RPMI8226 (cell line): ENCODE measurements at regions not wholly inside any gene's neighbourhood (a gene's known extent, or its start where the extent isn't known, plus 50 kb on each side); places are given as distances from the start of the nearest gene placed in this dataset.
"Not testable (repeated sequence)": the region's sequence is repeated elsewhere in the genome, so short reads cannot be mapped to it uniquely, and the experiment has no call there.

ENCODE experiments used
- DNase-seq: peaks from one replicate; pipeline ENCODE4 v3.0.0-alpha.2; 2015

DNA sequence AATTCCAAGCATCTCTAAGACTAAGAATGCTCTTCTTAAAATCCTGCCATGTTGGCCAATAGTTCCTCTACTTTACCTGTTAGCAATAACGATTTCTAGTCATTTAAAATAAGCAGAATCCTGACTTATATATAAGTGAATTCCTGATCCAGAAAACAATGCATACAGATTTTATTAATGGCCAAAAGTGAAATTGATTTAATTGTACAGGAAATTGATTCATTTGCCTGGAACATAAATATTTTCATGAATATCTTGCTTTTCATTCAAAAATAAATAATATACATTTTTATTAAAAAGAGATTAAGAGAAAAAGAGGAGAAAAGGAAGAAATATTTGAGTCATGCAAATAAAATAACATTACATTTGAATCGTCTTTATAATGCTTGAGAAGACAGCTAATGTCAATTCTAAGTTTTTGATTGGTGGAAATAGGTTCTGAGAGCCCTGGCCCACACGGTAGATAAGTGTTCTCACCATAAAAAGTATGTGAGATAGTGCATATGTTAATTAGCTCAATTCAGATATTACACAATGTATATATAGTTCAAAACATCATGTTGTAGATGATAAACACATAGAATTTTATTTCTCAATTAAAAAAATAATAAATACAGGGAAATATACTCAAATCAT lies 323.2 kb upstream of the MIR17HG start:
- no peak for DNase-seq

DNA sequence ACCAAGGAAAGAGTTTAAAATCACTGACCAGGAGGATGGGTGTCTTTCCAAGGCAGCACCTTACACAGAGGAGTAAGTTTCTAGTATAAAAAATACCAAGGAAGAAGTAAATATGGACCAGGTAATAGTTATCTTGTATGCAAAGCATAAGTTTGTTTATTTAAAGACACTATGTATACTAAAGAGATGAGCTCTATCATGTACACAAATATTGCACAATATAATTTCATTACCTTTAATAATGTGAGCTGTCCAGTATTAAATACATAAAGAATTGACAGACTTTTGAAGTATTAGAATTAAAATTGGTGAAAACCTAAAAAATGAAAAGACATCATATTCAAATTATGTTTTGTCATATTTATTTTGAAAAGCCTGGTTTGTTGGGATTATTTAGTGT lies 322.0 kb upstream of the MIR17HG start:
- no peak for DNase-seq

DNA sequence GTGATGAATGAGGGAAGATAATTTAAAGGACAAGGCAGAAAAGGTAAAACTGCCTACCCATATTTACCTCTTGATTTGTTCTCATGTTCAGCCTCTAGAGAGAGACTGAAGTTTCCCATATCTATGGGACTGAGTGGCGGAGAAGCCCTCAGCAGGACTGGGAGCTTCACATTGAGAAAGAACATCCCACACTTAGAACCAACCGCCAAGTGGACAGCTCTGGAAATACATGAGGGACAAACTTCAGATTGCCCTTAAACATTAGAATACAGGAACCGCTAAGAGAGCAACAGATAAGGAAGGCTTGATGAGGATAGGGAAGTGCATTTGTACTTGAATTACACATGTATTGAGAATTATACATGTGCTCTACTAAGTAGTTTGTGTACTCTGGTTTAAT lies 316.0 kb upstream of the MIR17HG start:
- DNase-seq: no peak

DNA sequence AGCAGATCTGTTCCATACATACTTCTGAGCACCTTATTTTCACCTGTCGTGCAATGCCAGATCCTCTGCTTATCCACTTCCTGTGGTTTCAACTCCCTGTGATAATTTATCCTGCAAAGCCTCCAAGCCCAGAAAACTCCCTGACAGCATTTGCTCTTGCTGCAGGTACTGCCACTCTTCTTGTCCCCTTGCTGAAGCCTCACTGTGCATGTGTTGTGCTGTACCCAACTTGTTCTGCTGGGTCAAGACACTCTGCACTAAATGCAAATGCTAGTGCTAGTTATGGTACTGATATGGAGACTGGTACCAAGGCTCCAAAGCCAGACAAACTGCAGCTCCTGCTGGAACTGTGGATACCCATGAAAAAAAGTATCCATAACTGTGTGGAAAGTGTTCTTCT lies 315.4 kb upstream of the MIR17HG start:
- DNase-seq: no peak

DNA sequence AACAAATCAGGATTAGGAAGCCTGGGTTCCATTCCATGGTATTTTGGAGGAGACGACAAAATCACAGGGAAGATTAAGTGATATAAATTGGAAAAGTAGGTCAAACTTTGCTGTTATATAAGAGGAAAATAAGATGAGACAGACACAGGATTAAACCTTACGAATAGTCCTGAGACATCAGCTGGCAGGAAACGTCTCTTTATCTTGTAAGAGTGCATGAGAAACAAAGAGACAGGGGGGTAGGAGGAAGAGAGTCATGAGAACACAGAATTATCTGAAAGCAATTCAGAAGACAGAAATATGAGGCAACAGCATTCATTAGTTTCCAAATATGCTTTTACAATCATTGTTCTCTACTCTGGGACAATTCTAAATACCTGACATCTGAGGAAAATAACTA lies 310.6 kb upstream of the MIR17HG start:
- DNase-seq: no peak

DNA sequence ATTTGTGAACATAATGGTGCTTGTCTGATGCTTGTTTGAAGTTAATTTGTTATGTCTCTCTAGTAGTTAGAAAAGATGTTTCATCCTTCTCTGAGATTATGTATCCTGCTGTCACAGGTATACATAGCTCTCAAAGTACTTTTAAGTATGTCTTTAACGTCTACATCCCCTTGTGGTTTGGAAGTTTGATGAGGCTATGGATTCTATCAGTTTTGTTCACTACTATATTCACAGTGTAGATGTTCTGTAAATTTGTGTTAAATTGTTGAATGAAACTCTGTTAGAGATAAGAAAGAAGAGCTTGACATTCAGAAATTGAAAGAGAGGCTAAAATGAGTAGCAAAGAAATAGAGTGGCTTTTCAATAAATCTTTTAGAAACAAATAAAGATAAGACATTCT lies 304.6 kb upstream of the MIR17HG start:
- no peak for DNase-seq

DNA sequence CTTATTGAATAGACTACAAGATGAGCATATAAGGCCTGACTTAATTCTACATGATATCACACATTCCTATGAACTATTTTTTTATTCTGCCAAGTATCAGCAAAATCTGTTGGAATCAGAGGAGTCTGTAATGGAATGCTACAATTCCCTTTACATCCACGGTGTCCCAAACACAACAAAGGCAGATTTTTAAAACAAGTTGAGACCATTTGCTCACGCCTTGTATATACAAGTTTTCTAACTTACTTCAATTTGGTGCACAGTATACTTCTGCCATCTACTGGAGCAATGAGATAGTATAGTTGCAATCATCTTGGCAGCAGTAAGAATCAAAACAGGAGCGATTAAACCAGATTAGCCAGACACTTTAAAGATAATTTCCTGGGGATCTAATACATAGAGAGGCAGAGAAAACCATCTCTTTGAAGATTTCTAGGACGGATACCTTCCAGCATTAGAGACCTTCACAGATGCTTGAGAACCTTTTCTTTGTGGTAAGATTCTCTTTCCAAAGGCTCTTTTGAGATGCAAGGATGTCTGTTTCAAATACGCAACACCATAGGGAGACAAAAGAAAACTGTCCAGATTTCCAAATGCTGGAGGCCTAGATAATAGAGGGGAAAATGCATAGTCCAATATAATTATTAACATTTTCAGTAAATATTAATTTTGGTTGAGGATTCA lies 302.0 kb upstream of the MIR17HG start:
- no peak for DNase-seq

DNA sequence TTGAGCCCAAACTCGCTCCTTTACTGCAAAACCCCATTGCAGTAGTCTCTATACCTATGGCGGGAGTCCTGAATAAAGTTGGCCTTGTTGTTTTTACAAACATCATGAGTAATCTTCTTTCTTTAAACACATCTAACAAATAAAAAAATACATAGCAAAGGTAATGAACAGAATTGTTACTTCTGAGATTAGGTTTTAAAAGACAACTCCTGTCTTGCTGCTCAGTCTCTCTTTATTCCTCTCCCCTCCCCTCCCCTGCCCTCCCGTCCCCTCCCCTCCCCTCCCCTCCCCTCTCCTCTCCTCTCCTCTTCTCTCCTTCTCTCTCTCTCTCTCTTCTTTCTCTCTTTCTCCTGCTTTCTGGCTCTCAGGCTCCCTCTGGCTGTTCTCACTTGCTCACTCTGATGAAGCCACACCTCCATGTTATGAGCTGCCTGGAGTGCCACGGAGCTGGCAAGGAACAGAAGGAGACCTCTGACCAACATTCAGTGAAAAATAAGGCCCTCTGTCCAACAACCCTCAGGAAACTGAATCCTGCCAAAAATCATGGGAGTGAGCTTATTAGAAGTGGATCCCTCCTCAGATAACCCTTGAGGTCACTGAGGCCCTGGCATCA lies 300.7 kb upstream of the MIR17HG start:
- no peak for DNase-seq

DNA sequence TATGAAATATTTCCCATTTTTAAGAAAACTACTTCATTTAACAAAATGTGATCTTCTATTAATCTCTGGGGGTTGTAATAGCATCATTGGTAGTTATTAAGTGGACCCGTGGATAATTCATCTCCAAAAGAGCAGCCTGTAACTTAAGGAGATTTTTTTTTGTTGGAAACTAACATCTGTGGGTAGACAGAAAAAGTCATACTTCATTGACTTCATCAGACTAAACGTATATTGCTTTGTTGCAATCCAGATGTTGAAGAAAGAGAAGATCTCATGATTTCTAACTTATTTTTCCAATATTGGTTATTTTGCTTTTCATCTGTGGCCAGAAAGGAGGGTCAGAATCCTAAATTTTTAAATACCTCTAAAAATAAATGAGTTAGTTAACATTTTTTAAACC lies 296.5 kb upstream of the MIR17HG start:
- no peak for DNase-seq

DNA sequence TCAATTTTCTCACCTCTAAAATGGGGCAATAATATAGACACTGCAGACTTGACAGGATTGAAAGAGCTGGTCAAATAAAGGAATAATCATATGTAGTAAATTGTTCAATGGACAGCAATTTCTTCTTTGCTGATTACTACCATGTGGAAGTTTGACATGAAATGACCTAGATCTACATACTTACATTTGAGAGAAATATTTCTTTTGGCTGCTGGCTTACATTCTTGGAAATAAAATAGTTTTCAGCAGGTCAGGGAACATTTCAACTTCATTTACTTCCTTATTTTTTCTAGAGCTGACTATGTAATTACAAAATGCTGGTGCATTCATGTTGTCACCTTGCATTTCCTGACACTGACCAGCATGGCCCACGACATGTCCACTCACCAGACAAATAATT lies 294.6 kb upstream of the MIR17HG start:
- DNase-seq: no peak

DNA sequence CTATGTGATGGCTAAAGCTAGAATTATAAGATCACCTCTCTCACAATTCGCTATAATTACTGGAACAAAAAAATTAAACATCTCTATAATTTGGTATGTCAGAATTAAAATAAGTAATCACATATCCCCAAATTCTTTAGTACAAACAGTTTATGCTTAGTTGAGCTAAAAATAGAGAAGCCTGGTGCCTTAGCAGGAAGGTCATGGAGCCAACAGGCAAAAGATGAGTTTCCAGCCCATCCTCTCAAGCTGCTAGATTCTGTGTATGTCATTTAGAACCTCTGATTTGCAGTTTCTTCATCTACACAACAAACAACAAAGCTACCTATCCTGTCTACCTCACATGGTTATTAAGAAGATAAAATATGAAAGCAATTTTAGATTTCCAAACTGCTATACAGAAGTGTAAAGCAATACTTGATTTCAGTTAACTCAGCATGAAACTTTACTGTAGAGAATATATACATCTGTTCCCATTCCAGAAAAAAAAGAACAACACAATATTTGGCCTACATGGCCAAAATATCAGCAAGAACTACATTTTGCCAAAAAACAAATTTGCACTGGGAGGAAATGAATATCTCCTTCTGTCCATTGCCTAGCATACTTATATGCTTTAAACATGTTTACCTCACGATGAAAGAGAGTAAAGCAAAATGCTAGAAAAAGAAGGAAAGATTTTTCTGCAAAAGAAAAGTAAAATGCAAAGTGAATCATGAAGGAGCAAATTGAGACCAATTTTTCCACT lies 294.0 kb upstream of the MIR17HG start:
- no peak for DNase-seq

DNA sequence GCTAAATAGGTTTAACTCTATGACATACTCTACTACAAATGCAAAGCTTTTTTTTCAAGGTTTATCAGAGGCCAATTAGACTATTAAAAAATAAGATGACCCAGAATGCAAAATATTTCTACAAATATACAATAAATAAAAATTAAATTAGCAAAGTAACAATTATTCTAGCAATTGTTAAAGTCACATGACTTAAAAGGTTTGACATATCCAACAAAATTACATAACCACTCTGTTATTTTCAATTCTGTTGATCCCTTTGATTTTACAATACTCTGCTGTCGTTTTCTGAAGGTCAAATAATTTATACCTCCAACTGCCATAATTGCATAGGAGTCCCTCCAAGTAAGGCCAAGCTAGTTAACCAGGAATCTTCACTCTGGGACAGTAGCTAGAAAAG lies 292.6 kb upstream of the MIR17HG start:
- DNase-seq: no peak

DNA sequence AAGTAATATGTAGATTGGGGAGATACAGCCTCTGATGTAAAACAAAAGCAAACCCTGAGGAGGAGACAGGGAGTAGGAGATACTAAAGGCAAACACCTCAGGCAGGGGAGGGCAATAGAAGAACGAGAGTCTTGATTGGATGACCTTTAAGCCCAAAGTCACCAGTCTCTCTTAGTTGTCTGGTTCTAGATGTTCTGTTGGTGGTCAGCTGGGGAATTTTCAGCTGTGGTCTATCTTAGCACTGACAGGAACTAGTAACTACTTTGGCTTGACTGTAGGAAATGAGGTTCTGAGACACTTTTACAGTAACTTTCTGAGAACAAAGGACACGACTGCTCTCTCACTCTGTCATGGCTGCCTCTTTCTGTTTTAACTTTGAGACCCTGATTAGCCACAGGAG lies 290.7 kb upstream of the MIR17HG start:
- no peak for DNase-seq

DNA sequence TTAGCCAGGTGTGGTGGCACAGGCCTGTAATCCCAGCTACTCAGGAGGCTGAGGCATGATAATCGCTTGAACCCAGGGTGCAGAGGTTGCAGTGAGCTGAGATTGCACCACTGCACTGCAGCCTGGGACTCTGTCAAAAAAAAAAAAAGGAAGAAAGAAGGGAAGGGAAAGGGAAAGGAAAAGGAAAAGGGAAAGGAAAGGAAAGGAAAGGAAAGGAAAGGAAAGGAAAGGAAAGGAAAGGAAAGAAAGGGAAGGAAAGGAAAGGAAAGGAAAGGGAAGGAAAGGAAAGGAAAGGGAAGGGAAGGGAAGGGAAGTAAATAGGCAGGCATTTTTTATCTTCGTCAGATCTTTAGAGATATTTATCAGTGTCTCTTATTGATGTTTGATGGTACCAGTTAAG lies 290.0 kb upstream of the MIR17HG start:
- DNase-seq: not testable (repeated sequence)

DNA sequence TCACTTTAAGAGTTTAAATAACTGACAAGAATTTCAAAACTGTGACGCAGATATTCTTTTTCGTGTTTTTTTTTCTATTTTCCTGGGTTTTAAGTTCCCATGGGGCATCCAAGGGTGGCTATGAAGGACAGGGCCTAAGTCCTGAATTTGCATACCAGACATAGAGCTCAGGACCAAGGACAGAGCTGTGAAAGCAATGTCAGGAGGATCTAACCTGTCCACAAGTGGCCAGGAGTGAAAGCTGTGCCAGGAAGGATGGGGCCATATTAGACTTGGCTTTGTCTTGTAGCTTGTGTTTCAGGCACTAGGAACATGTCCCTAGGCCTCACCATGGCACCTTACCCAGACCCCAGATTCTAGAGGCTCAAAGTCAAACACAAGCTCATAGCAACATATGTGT lies 289.4 kb upstream of the MIR17HG start:
- DNase-seq: no peak

DNA sequence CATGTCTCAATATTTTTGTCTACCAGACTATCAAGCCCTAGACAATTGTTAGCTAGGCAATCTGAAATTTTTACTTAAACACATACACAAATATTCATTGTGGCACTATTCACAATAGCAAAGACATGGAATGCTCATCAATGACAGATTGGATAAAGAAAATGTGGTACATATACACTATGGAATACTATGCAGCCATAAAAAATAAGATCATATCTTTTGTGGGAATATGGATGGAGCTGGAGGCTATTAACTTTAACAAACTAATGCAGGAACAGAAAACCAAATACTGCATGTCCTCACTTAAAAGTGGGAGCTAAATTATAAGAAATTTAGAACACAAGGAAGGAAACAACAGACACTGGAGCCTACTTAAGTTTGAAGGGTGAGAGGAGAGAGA lies 288.6 kb upstream of the MIR17HG start:
- DNase-seq: no peak

DNA sequence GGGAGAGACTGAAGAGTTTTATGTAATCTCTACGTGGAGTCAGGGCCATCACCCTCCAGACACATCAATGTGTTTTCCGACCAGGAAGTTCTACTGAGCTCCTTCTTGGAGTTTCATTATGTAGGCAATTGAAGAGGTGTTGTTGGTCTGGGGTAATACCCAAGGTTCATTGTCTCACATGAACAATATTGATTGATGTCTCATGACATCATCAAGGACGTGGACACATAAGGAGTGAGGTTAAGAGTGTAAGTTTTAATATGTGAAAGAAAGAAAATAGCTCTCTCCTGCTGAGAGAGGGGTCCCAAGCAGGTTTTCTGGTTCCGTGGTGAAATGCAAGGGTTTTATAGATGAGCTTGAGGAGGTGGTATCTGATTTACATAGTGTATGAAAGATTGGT lies 280.7 kb upstream of the MIR17HG start:
- DNase-seq: no peak

DNA sequence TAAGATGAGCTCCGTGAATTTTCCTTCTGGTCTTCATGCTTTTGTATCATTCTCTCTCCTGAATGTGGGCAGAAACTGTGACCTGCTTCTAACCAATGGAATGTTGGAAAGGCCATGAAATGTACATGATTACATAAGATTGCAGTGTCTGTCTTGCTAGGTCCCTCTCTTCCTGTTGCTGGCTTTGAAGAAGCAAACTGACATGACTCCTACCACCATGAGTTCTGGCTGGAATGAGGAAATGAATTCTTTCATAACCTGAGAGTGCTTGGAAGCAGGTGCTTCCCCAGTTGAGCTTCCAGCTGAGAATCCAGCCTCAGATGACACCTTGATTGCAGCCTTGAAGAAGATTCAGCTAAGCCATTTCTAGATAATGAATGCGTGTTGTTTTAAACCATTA lies 275.0 kb upstream of the MIR17HG start:
- DNase-seq: no peak

DNA sequence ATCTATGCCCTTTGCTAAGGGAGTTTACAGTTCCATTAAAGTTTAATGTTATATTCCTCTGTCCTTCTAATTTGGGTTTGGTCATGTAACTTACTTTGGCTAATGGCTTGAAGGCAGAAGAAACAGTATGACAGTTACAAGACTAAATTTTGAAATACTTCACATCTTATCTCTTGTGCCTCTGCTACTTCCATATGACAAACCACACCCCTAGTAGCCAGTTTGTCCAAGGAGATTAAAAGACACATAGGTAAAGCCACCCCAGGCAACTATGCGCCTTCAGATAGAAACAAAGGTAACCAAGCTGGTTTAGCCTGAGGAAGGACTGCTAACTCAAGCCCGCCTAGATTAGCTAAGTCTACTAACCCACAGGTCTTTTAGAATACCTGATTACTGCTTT lies 273.4 kb upstream of the MIR17HG start:
- DNase-seq: no peak

DNA sequence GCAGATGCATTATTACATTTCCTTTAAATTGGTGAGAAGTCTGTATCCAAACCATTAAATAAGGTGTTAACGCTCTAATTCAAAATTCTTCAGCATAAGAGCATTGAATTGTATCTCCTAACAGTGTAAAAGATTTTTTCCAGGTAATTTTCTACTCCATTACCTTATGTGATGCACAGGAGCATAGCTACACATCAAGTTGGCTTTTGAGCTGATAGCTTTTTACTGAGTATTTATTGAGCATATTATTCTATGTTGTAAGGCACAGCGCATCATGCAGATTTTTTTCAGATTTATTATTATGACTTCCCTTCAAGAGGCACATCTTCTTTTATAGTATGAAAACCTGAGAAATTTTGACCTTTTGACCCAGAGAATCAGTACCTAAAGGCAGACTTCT lies 270.7 kb upstream of the MIR17HG start:
- no peak for DNase-seq

DNA sequence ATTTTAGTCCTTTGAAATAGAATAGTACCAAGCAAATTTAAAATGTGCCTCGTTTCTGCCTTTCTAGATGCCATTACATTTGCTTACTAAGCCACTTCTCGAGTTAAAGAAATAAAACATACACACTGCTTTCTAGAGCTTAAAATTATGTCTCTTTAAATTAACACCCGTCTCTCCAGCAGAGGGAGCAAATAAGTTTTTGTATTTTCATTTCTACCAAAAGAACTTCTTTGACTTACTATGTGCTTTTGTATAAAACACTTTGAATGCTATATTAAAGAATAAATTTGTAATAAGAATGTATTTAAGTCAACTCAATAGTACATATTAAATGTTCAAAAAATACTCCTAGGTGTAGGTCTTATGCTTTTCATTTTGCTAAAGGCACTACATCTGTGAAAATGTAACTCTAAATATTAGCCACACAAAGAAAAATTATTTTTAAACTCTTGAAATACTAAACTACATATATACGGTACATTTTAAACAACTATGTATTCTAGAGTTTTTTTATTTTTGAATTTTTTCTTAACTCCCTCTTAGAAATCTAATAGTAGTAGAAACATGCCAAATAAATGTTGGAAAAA lies 269.3 kb upstream of the MIR17HG start:
- peak; percentile 4 for DNase-seq

DNA sequence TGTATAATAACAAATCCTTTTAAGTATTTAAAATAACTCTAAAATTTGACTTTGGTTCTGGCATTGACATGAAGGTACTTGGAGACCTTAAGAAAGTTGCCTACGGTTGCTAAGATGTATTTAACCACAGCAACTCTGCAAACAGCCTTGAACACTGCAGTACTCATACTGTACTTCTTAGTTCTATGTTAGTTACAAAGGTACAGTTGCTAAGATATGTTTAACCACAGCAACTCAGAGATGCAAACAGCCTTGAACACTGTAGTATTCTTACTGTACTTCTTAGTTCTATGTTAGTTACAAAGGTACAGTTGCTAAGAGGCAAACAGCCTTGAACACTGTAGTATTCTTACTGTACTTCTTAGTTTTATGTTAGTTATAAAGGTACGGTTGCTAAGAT lies 268.3 kb upstream of the MIR17HG start:
- no peak for DNase-seq

DNA sequence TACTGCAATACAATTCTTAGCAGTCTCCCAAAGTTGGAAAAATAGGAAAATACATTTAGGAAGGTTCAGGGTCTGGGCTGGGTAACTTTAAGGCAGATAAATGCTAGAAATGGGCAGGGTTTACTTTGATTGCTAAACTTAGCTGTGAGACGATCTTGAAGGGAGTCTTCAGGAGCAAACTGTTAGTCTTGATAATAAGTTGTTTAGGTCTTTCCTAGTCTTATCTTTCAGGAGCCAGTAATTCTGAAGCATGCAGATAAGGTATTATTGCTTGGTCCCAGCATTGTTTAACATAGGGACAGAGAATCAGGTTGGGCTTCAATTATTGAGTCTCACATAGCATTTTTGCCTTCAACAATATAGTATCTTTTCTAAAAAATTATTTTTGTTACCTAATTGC lies 262.4 kb upstream of the MIR17HG start:
- DNase-seq: no peak
